GM23338 (cell line): ENCODE measurements at regions not wholly inside any gene's neighbourhood (a gene's known extent, or its start where the extent isn't known, plus 50 kb on each side); places are given as distances from the start of the nearest gene placed in this dataset.

Experiments
- ATAC-seq: fragments of 200-7000 bp; cut with Tn5 transposase; 3 replicates; pipeline ENCODE4 v1.9.1; 2020
- DNase-seq: peaks from one replicate; pipeline ENCODE4 v3.0.0-alpha.2; 2015; ENCODE audit warnings: low spot score
- H2AFZ ChIP-seq: fragments of 200-600 bp; sonication (generic); 2 replicates; pipeline ENCODE4 v1.8.0; 2016; ENCODE audit warnings: antibody characterized with exemption, mild to moderate bottlenecking, moderate library complexity
- H3F3A ChIP-seq: fragments of 200-600 bp; sonication (generic); replicated peaks from 2 replicates; pipeline ENCODE4 v1.8.0; 2017; ENCODE audit warnings: antibody characterized with exemption, mixed run types, low read depth
- H3K27ac ChIP-seq: fragments of 200-600 bp; sonication (generic); 2 replicates; pipeline ENCODE4 v1.6.1; 2016; ENCODE audit warnings: low read depth
- H3K27me3 ChIP-seq: fragments of 200-600 bp; sonication (generic); 2 replicates; pipeline ENCODE4 v1.8.0; 2016; ENCODE audit warnings: mild to moderate bottlenecking, mixed run types, moderate library complexity; ENCODE audit not compliant: insufficient read depth
- H3K36me3 ChIP-seq: fragments of 200-600 bp; sonication (generic); 2 replicates; pipeline ENCODE4 v1.8.0; 2016; ENCODE audit warnings: mild to moderate bottlenecking; ENCODE audit not compliant: insufficient read depth
- H3K4me1 ChIP-seq: fragments of 200-600 bp; sonication (generic); 2 replicates; pipeline ENCODE4 v1.8.0; 2016; ENCODE audit warnings: mild to moderate bottlenecking, moderate library complexity; ENCODE audit not compliant: insufficient read depth
- H3K4me2 ChIP-seq: fragments of 200-600 bp; sonication (generic); 2 replicates; pipeline ENCODE4 v1.7.1; 2017; ENCODE audit warnings: mixed run types
- H3K4me3 ChIP-seq: fragments of 200-600 bp; sonication (generic); 2 replicates; pipeline ENCODE4 v1.6.1; 2016; ENCODE audit warnings: mixed run types
- H3K79me2 ChIP-seq: fragments of 200-600 bp; sonication (generic); replicated peaks from 2 replicates; pipeline ENCODE4 v1.8.0; 2017; ENCODE audit warnings: mild to moderate bottlenecking; ENCODE audit not compliant: insufficient read depth
- H3K9me2 ChIP-seq: fragments of 200-600 bp; sonication (generic); 2 replicates; pipeline ENCODE4 v1.8.0; 2017; ENCODE audit not compliant: insufficient read depth
- H4K20me1 ChIP-seq: fragments of 200-600 bp; sonication (generic); replicated peaks from 2 replicates; pipeline ENCODE4 v1.8.0; 2017; ENCODE audit warnings: mild to moderate bottlenecking; ENCODE audit not compliant: insufficient read depth
- H3K27ac Mint-ChIP-seq: 2 replicates; pipeline ENCODE4 v1.8.0; 2020; ENCODE audit warnings: inconsistent platforms, mild to moderate bottlenecking, moderate library complexity, mixed read lengths
- H3K27me3 Mint-ChIP-seq: 3 replicates; pipeline ENCODE4 v1.8.0; 2022; ENCODE audit warnings: low read depth, mild to moderate bottlenecking, moderate library complexity, mixed read lengths, inconsistent platforms; ENCODE audit not compliant: insufficient read depth, poor library complexity
- H3K36me3 Mint-ChIP-seq: 3 replicates; pipeline ENCODE4 v1.8.0; 2021; ENCODE audit warnings: low read depth, mild to moderate bottlenecking, inconsistent platforms, moderate library complexity, mixed read lengths
- H3K4me1 Mint-ChIP-seq: 3 replicates; pipeline ENCODE4 v1.8.0; 2020; ENCODE audit warnings: mild to moderate bottlenecking, inconsistent platforms, mixed read lengths
- H3K4me3 Mint-ChIP-seq: 3 replicates; pipeline ENCODE4 v1.8.0; 2021; ENCODE audit warnings: moderate library complexity, mild to moderate bottlenecking, inconsistent platforms, mixed read lengths
- H3K9me3 Mint-ChIP-seq: 3 replicates; pipeline ENCODE4 v1.8.0; 2020; ENCODE audit warnings: moderate library complexity, mild to moderate bottlenecking, inconsistent platforms, mixed read lengths
- EZH2phosphoT487 ChIP-seq: fragments of 200-600 bp; sonication (generic); IDR thresholded peaks from one replicate; pipeline ENCODE4 v1.8.1; 2018; ENCODE audit warnings: antibody characterized with exemption; ENCODE audit not compliant: unreplicated experiment
- JUNB ChIP-seq: IDR thresholded peaks from one replicate; pipeline ENCODE4 v1.6.1; 2016; ENCODE audit warnings: antibody characterized with exemption; ENCODE audit not compliant: unreplicated experiment
- REST ChIP-seq: IDR thresholded peaks from one replicate; pipeline ENCODE4 v1.6.1; 2018; ENCODE audit warnings: antibody characterized with exemption; ENCODE audit not compliant: unreplicated experiment
- ZNF114 ChIP-seq: fragments of 250-450 bp; sonication (Bioruptor Pico); IDR thresholded peaks from 2 replicates; pipeline ENCODE4 v1.5.0; 2020; ENCODE audit warnings: mild to moderate bottlenecking, moderate library complexity
- ZNF331 ChIP-seq: fragments of 250-450 bp; sonication (Bioruptor Pico); IDR thresholded peaks from 2 replicates; pipeline ENCODE4 v1.5.0; 2020; ENCODE audit warnings: low read depth, mild to moderate bottlenecking, moderate library complexity
- TF ChIP-seq, protein P1 (sequence below), 2 experiments: fragments of 200-600 bp in 1 of 2; sonication (generic) in 1 of 2; conservative IDR thresholded peaks; 2 replicates each; pipeline versions ENCODE4 v1.5.1 to v1.6.1; 2016 to 2017; ENCODE audit warnings: antibody characterized with exemption in 2 of 2, low read depth in 2 of 2, mild to moderate bottlenecking in 2 of 2, moderate library complexity in 1 of 2
- TF ChIP-seq, protein P2 (sequence below): fragments of 250-450 bp; sonication (Bioruptor Pico); IDR thresholded peaks from 2 replicates; pipeline ENCODE4 v1.5.0; 2020; ENCODE audit warnings: mild to moderate bottlenecking, moderate library complexity

DNA sequence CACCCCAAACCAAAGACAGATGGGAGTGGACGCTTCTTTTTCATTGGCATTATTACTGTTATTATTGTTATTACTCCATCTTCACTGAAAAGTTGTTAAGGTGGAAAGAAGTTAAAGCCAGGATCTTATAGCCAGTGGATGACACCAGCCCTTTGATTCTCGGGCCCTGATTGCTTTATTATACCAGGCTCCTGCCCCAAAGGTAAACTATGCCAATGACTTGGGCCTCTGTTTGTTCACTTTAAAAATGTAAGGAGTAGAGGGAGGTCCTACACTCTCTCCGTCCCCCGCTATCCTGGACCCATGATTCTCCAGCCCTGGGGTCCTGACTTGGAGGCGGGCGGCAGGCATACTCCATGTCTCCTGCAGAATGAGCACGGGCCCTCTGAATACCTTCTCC lies 106.8 kb downstream of the TOMM20 start:
- H3F3A ChIP-seq: no peaks in the 10 kb centered on the region
- no peaks in the 10 kb centered on the region for H3K27me3 ChIP-seq
- Mint-ChIP-seq H3K36me3 (no peaks in the 10 kb centered on the region), H3K27ac (no peak overlapping the region), H3K4me1 (peaks cover 20% of the 10 kb centered on the region), H3K27me3 (peaks cover 6% of the 10 kb centered on the region), H3K4me3 (no peak overlapping the region), H3K9me3 (peaks cover 5% of the 10 kb centered on the region; the same call in 2 of the 3 replicates)
- ATAC-seq (no peak), DNase-seq (no peak)
- no peak overlapping the region for H3K4me2 ChIP-seq
- no peaks in the 10 kb centered on the region for H4K20me1 ChIP-seq
- no peak overlapping the region for H3K4me3 ChIP-seq
- TF ChIP-seq ZNF114 (CRISPR knock-in tag) (no peak), ZNF331 (CRISPR knock-in tag) (no peak), EZH2phosphoT487 (no peak), JUNB (no peak), REST (no peak)
- TF ChIP-seq, protein P1, sequence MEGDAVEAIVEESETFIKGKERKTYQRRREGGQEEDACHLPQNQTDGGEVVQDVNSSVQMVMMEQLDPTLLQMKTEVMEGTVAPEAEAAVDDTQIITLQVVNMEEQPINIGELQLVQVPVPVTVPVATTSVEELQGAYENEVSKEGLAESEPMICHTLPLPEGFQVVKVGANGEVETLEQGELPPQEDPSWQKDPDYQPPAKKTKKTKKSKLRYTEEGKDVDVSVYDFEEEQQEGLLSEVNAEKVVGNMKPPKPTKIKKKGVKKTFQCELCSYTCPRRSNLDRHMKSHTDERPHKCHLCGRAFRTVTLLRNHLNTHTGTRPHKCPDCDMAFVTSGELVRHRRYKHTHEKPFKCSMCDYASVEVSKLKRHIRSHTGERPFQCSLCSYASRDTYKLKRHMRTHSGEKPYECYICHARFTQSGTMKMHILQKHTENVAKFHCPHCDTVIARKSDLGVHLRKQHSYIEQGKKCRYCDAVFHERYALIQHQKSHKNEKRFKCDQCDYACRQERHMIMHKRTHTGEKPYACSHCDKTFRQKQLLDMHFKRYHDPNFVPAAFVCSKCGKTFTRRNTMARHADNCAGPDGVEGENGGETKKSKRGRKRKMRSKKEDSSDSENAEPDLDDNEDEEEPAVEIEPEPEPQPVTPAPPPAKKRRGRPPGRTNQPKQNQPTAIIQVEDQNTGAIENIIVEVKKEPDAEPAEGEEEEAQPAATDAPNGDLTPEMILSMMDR (conservative IDR thresholded peaks at IDR 0.05; ENCODE audit: low read depth in 2 of 2): no peak
- TF ChIP-seq, protein P2, sequence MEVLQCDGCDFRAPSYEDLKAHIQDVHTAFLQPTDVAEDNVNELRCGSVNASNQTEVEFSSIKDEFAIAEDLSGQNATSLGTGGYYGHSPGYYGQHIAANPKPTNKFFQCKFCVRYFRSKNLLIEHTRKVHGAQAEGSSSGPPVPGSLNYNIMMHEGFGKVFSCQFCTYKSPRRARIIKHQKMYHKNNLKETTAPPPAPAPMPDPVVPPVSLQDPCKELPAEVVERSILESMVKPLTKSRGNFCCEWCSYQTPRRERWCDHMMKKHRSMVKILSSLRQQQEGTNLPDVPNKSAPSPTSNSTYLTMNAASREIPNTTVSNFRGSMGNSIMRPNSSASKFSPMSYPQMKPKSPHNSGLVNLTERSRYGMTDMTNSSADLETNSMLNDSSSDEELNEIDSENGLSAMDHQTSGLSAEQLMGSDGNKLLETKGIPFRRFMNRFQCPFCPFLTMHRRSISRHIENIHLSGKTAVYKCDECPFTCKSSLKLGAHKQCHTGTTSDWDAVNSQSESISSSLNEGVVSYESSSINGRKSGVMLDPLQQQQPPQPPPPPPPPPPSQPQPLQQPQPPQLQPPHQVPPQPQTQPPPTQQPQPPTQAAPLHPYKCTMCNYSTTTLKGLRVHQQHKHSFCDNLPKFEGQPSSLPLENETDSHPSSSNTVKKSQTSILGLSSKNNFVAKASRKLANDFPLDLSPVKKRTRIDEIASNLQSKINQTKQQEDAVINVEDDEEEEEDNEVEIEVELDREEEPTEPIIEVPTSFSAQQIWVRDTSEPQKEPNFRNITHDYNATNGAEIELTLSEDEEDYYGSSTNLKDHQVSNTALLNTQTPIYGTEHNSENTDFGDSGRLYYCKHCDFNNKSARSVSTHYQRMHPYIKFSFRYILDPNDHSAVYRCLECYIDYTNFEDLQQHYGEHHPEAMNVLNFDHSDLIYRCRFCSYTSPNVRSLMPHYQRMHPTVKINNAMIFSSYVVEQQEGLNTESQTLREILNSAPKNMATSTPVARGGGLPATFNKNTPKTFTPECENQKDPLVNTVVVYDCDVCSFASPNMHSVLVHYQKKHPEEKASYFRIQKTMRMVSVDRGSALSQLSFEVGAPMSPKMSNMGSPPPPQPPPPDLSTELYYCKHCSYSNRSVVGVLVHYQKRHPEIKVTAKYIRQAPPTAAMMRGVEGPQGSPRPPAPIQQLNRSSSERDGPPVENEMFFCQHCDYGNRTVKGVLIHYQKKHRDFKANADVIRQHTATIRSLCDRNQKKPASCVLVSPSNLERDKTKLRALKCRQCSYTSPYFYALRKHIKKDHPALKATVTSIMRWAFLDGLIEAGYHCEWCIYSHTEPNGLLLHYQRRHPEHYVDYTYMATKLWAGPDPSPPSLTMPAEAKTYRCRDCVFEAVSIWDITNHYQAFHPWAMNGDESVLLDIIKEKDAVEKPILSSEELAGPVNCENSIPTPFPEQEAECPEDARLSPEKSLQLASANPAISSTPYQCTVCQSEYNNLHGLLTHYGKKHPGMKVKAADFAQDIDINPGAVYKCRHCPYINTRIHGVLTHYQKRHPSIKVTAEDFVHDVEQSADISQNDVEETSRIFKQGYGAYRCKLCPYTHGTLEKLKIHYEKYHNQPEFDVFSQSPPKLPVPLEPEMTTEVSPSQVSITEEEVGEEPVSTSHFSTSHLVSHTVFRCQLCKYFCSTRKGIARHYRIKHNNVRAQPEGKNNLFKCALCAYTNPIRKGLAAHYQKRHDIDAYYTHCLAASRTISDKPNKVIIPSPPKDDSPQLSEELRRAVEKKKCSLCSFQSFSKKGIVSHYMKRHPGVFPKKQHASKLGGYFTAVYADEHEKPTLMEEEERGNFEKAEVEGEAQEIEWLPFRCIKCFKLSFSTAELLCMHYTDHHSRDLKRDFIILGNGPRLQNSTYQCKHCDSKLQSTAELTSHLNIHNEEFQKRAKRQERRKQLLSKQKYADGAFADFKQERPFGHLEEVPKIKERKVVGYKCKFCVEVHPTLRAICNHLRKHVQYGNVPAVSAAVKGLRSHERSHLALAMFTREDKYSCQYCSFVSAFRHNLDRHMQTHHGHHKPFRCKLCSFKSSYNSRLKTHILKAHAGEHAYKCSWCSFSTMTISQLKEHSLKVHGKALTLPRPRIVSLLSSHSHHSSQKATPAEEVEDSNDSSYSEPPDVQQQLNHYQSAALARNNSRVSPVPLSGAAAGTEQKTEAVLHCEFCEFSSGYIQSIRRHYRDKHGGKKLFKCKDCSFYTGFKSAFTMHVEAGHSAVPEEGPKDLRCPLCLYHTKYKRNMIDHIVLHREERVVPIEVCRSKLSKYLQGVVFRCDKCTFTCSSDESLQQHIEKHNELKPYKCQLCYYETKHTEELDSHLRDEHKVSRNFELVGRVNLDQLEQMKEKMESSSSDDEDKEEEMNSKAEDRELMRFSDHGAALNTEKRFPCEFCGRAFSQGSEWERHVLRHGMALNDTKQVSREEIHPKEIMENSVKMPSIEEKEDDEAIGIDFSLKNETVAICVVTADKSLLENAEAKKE (CRISPR knock-in tag): no peak
- no peaks in the 10 kb centered on the region; the same call in 1 of the 2 replicates for H3K36me3 ChIP-seq
- no peaks in the 10 kb centered on the region for H3K79me2 ChIP-seq
- peak overlapping the region; percentile 85; the same call in 1 of the 2 replicates for H2AFZ ChIP-seq
- H3K27ac ChIP-seq: no peak overlapping the region
- H3K9me2 ChIP-seq: peaks cover 11% of the 10 kb centered on the region; the same call in 1 of the 2 replicates
- H3K4me1 ChIP-seq: peaks cover 16% of the 10 kb centered on the region
